ENCODE measurements at regions not wholly inside any gene's neighbourhood (a gene's known extent, or its start where the extent isn't known, plus 50 kb on each side); places are given as distances from the start of the nearest gene placed in this dataset.

- no peak overlapping the region for H3K27ac ChIP-seq
- H3K36me3 ChIP-seq = no peaks in the 10 kb centered on the region
- no peak for TF ChIP-seq EP300 (IDR thresholded peaks at IDR 0.05; ENCODE audit: low read depth)
- TF ChIP-seq CTCF (IDR thresholded peaks at IDR 0.05) = no peak
- no peak for TF ChIP-seq POLR2AphosphoS5 (IDR thresholded peaks at IDR 0.05)
- TF ChIP-seq POLR2A (IDR thresholded peaks at IDR 0.05) = no peak
- in situ Hi-C loops (cut with MboI; ENCODE audit: low pct_ligation_motif_present in 1 of 4, low pct_unique_long_range_greater_than_20kb in 1 of 4, low sequenced_read_pairs in 3 of 4) = no loop called here
- no peak for DNase-seq
- no peaks in the 10 kb centered on the region for H3K4me1 ChIP-seq
- no peaks in the 10 kb centered on the region for H3K9me3 ChIP-seq
- intact Hi-C loops (cut with DNase I; ENCODE audit: low total_unique reads) = no loop called here
- H3K27me3 ChIP-seq = no peaks in the 10 kb centered on the region
- H3K4me3 ChIP-seq = no peak overlapping the region
- WGBS, 2 donors (ENCODE audit: low coverage in 1 of 2) = 33 to 63% methylated on average over 1 to 2 of the region's 2 CpGs
These were observed 366.0 kb upstream of the TMPRSS15 start for GRCh38 chr21:18769599-18769998.

- Histone ChIP-seq H3K4me1 (no peaks in the 10 kb centered on the region), H3K9me3 (no peaks in the 10 kb centered on the region), H3K27ac (no peak overlapping the region), H3K27me3 (no peaks in the 10 kb centered on the region), H3K36me3 (no peaks in the 10 kb centered on the region), H3K4me3 (no peak overlapping the region)
- intact Hi-C loops (cut with DNase I; ENCODE audit: low total_unique reads) (no loop called here), in situ Hi-C loops (cut with MboI; ENCODE audit: low pct_ligation_motif_present in 1 of 4, low pct_unique_long_range_greater_than_20kb in 1 of 4, low sequenced_read_pairs in 3 of 4) (no loop called here)
- DNase-seq = no peak
- 57 to 75% methylated on average over 3 to 4 of the region's 4 CpGs for WGBS, 2 donors (ENCODE audit: low coverage in 1 of 2)
- TF ChIP-seq CTCF (IDR thresholded peaks at IDR 0.05) (no peak), POLR2A (IDR thresholded peaks at IDR 0.05) (no peak), POLR2AphosphoS5 (IDR thresholded peaks at IDR 0.05) (no peak), EP300 (IDR thresholded peaks at IDR 0.05; ENCODE audit: low read depth) (no peak)
These were observed 368.3 kb upstream of the TMPRSS15 start for GRCh38 chr21:18771845-18772380.

- intact Hi-C loops (cut with DNase I; ENCODE audit: low total_unique reads) = no loop called here
- H3K4me1 ChIP-seq = no peaks in the 10 kb centered on the region
- no peak for TF ChIP-seq POLR2AphosphoS5 (IDR thresholded peaks at IDR 0.05)
- no peak for TF ChIP-seq EP300 (IDR thresholded peaks at IDR 0.05; ENCODE audit: low read depth)
- no peak for TF ChIP-seq POLR2A (IDR thresholded peaks at IDR 0.05)
- TF ChIP-seq CTCF (IDR thresholded peaks at IDR 0.05) = no peak
- H3K27me3 ChIP-seq = no peaks in the 10 kb centered on the region
- in situ Hi-C loops (cut with MboI; ENCODE audit: low pct_ligation_motif_present in 1 of 4, low pct_unique_long_range_greater_than_20kb in 1 of 4, low sequenced_read_pairs in 3 of 4) = no loop called here
- no peaks in the 10 kb centered on the region for H3K9me3 ChIP-seq
- no peak overlapping the region for H3K27ac ChIP-seq
- H3K4me3 ChIP-seq = no peak overlapping the region
- H3K36me3 ChIP-seq = no peaks in the 10 kb centered on the region
- WGBS, 2 donors (ENCODE audit: low coverage in 1 of 2) = 26 to 46% methylated on average over 2 of the region's 2 CpGs
- DNase-seq = no peak
These were observed 368.8 kb upstream of the TMPRSS15 start for GRCh38 chr21:18772404-18772803.

GRCh38 chr21:18772897-18773296 lies 369.3 kb upstream of the TMPRSS15 start:
- in situ Hi-C loops (cut with MboI; ENCODE audit: low pct_ligation_motif_present in 1 of 4, low pct_unique_long_range_greater_than_20kb in 1 of 4, low sequenced_read_pairs in 3 of 4) = no loop called here
- WGBS, 2 donors (ENCODE audit: low coverage in 1 of 2) = 62 to 73% methylated on average over 2 of the region's 2 CpGs
- no peak overlapping the region for H3K4me3 ChIP-seq
- no peak for TF ChIP-seq CTCF (IDR thresholded peaks at IDR 0.05)
- no peak for TF ChIP-seq EP300 (IDR thresholded peaks at IDR 0.05; ENCODE audit: low read depth)
- TF ChIP-seq POLR2A (IDR thresholded peaks at IDR 0.05) = no peak
- no peak for TF ChIP-seq POLR2AphosphoS5 (IDR thresholded peaks at IDR 0.05)
- intact Hi-C loops (cut with DNase I; ENCODE audit: low total_unique reads) = no loop called here
- no peaks in the 10 kb centered on the region for H3K27me3 ChIP-seq
- no peaks in the 10 kb centered on the region for H3K36me3 ChIP-seq
- H3K27ac ChIP-seq = no peak overlapping the region
- no peaks in the 10 kb centered on the region for H3K9me3 ChIP-seq
- DNase-seq = no peak
- no peaks in the 10 kb centered on the region for H3K4me1 ChIP-seq
